Panc1 (cell line): ENCODE measurements at regions not wholly inside any gene's neighbourhood (a gene's known extent, or its start where the extent isn't known, plus 50 kb on each side); places are given as distances from the start of the nearest gene placed in this dataset.

Experiments
- ATAC-seq: fragments of 200-7000 bp; cut with Tn5 transposase; 2 replicates; pipeline ENCODE4 v1.9.1; 2020; ENCODE audit warnings: mild to moderate bottlenecking, moderate library complexity
- BruUV-seq: library from RNA; stranded (reverse); fragments of 400-500 nt; replicated peaks from 2 replicates; lab custom pipeline; 2021; lab: Mats Ljungman, UMichigan
- CTCF ChIA-PET: fragments of 300-600 bp; sonication (Branson Sonifier 250); formaldehyde crosslinking; loops from one replicate; lab custom pipeline; 2022; ENCODE audit warnings: antibody characterized with exemption; lab: Charles Lee
- POLR2A ChIA-PET: fragments of 300-600 bp; sonication (Branson Sonifier 250); formaldehyde crosslinking; loops from one replicate; lab custom pipeline; 2022; ENCODE audit warnings: antibody characterized with exemption; lab: Charles Lee
- DNase-seq: peaks from one replicate; pipeline ENCODE4 v3.0.0-alpha.2; 2010; ENCODE audit warnings: low read depth, low spot score
- H3K27ac ChIP-seq: 2 replicates; pipeline ENCODE4 v1.5.1; 2011; ENCODE audit warnings: mild to moderate bottlenecking, low read length, inconsistent platforms
- H3K27me3 ChIP-seq: fragments of 200-500 bp; sonication (Bioruptor generic); 2 replicates; pipeline ENCODE4 v1.6.0; 2014; ENCODE audit warnings: low read length, inconsistent platforms; ENCODE audit not compliant: control insufficient read depth, insufficient read depth
- H3K36me3 ChIP-seq: fragments of 200-500 bp; sonication (Bioruptor generic); 2 replicates; pipeline ENCODE4 v1.5.1; 2014; ENCODE audit warnings: inconsistent platforms, mild to moderate bottlenecking, low read length, moderate library complexity; ENCODE audit not compliant: control insufficient read depth, insufficient read depth
- H3K4me1 ChIP-seq: 2 replicates; pipeline ENCODE4 v1.5.1; 2011; ENCODE audit warnings: inconsistent platforms, mild to moderate bottlenecking, low read length, moderate library complexity; ENCODE audit not compliant: control insufficient read depth, insufficient read depth
- H3K4me3 ChIP-seq, 2 experiments: 2 replicates each; pipeline ENCODE4 v1.5.1; 2011 to 2012; ENCODE audit warnings: low read depth in 2 of 2, low read length in 2 of 2, mild to moderate bottlenecking in 2 of 2, inconsistent platforms in 1 of 2, moderate library complexity in 1 of 2
- H3K9me3 ChIP-seq: fragments of 200-500 bp; sonication (Bioruptor generic); 2 replicates; pipeline ENCODE4 v1.5.1; 2014; ENCODE audit warnings: low read depth, mild to moderate bottlenecking, inconsistent platforms, low read length, moderate library complexity; ENCODE audit not compliant: control insufficient read depth, insufficient read depth
- CTCF ChIP-seq: fragments of 450-650 bp; IDR thresholded peaks from 2 replicates; pipeline ENCODE4 v1.5.1; 2017; ENCODE audit warnings: mild to moderate bottlenecking
- POLR2AphosphoS5 ChIP-seq: IDR thresholded peaks from 2 replicates; pipeline ENCODE4 v1.6.1; 2012; ENCODE audit warnings: mild to moderate bottlenecking, low read depth, low read length, moderate library complexity
- REST ChIP-seq, 2 experiments: IDR thresholded peaks; 2 replicates each; pipeline ENCODE4 v1.6.1; 2011 to 2012; ENCODE audit warnings: low read depth in 2 of 2, control low read depth in 1 of 2, low read length in 1 of 2, mild to moderate bottlenecking in 1 of 2, moderate library complexity in 1 of 2; ENCODE audit not compliant: insufficient read depth in 1 of 2
- SIN3A ChIP-seq: IDR thresholded peaks from 2 replicates; pipeline ENCODE4 v1.6.1; 2012; ENCODE audit warnings: low read depth, mild to moderate bottlenecking, low read length, moderate library complexity, borderline replicate concordance; ENCODE audit not compliant: insufficient read depth
- TCF7L2 ChIP-seq: IDR thresholded peaks from 2 replicates; pipeline ENCODE4 v1.6.1; 2011; ENCODE audit warnings: mild to moderate bottlenecking, low read depth, low read length, inconsistent platforms
- in situ Hi-C: cut with HindIII; loops from 2 replicates; pipeline ENCODE4 v1.10.0; 2016; ENCODE audit warnings: low sequenced_read_pairs, low pct_unique_long_range_greater_than_20kb
- intact Hi-C: fragments of 100-400 bp; cut with micrococcal nuclease; formaldehyde crosslinking; loops from one replicate; pipeline ENCODE4 v1.10.0; 2022; ENCODE audit not compliant: unreplicated experiment

GRCh38 chr2:236664136-236664535 is 94.5 kb downstream of the ACKR3 start:
- no peak for DNase-seq
- Histone ChIP-seq H3K27ac (no peak overlapping the region), H3K9me3 (no peaks in the 10 kb centered on the region), H3K4me1 (no peaks in the 10 kb centered on the region), H3K4me3 (no peak overlapping the region), H3K27me3 (peaks cover 16% of the 10 kb centered on the region), H3K36me3 (no peaks in the 10 kb centered on the region)
- intact Hi-C loops (no loop called here), in situ Hi-C loops (no loop called here)
- CTCF ChIA-PET = no interaction called here
- POLR2A ChIA-PET = no interaction called here
- BruUV-seq = no TSS peak
- TF ChIP-seq SIN3A (no peak), CTCF (no peak), POLR2AphosphoS5 (no peak), REST (IDR thresholded peaks at IDR 0.05; ENCODE audit: insufficient read depth in 1 of 2, low read depth in 2 of 2, low read length in 1 of 2) (no peak), TCF7L2 (no peak)
- ATAC-seq = no peak

GRCh38 chr2:236665101-236665500 is 95.5 kb downstream of the ACKR3 start:
- BruUV-seq = no TSS peak
- Histone ChIP-seq H3K4me3 (no peak overlapping the region), H3K27me3 (peaks cover 16% of the 10 kb centered on the region), H3K9me3 (no peaks in the 10 kb centered on the region), H3K27ac (no peak overlapping the region), H3K4me1 (no peaks in the 10 kb centered on the region), H3K36me3 (no peaks in the 10 kb centered on the region)
- DNase-seq (no peak), ATAC-seq (no peak)
- ChIA-PET POLR2A (no interaction called here), CTCF (no interaction called here)
- intact Hi-C loops = no loop called here
- TF ChIP-seq TCF7L2 (no peak), CTCF (no peak), POLR2AphosphoS5 (no peak), SIN3A (no peak), REST (IDR thresholded peaks at IDR 0.05; ENCODE audit: insufficient read depth in 1 of 2, low read depth in 2 of 2, low read length in 1 of 2) (no peak)
- in situ Hi-C loops = no loop called here
